ENCODE measurements at regions not wholly inside any gene's neighbourhood (a gene's known extent, or its start where the extent isn't known, plus 50 kb on each side); places are given as distances from the start of the nearest gene placed in this dataset.

- TF ChIP-seq POLR2AphosphoS5 (IDR thresholded peaks at IDR 0.05): no peak
- TF ChIP-seq POLR2A (IDR thresholded peaks at IDR 0.05): no peak
These were observed 86.2 kb upstream of the THBS2 start for GRCh38 chr6:169339731-169340309.
